HEK293 (cell line): ENCODE measurements at regions not wholly inside any gene's neighbourhood (a gene's known extent, or its start where the extent isn't known, plus 50 kb on each side); places are given as distances from the start of the nearest gene placed in this dataset.

ENCODE experiments used
- CTCF ChIA-PET: fragments of 350-600 bp; formaldehyde crosslinking; extraction: SDS; loops from one replicate; lab custom pipeline; 2021; ENCODE audit warnings: antibody characterized with exemption; lab: Yijun Ruan, JAX
- POLR2A ChIA-PET: fragments of 300-600 bp; formaldehyde crosslinking; extraction: SDS; loops from one replicate; lab custom pipeline; 2020; ENCODE audit warnings: antibody characterized with exemption, inconsistent platforms; lab: Yijun Ruan, JAX
- H3K27ac ChIP-seq: fragments of 200-500 bp; sonication (Bioruptor generic); 2 replicates; pipeline ENCODE4 v1.5.1; 2014; ENCODE audit warnings: low read depth, low read length, control low read depth, inconsistent platforms; ENCODE audit errors: extremely low read depth
- H3K36me3 ChIP-seq, 2 experiments: fragments of 200-500 bp in 1 of 2; sonication (Bioruptor generic) in 1 of 2; 1 replicate in 1 of 2; 2 replicates in 1 of 2; pipeline ENCODE4 v1.5.1; 2014 to 2017; ENCODE audit warnings: inconsistent platforms in 2 of 2, low read length in 2 of 2; ENCODE audit not compliant: control insufficient read depth in 2 of 2, insufficient read depth in 1 of 2
- H3K4me1 ChIP-seq: fragments of 200-500 bp; sonication (Bioruptor generic); 2 replicates; pipeline ENCODE4 v1.5.1; 2014; ENCODE audit warnings: mild to moderate bottlenecking, low read length, inconsistent platforms; ENCODE audit not compliant: control insufficient read depth, insufficient read depth
- H3K4me3 ChIP-seq: 2 replicates; pipeline ENCODE4 v1.5.1; 2011; ENCODE audit warnings: low read depth, mild to moderate bottlenecking, control low read depth, low read length, moderate library complexity
- H3K9me3 ChIP-seq: fragments of 200-500 bp; sonication (Bioruptor generic); 2 replicates; pipeline ENCODE4 v1.5.1; 2014; ENCODE audit warnings: low read depth, low read length, inconsistent platforms; ENCODE audit not compliant: control insufficient read depth, insufficient read depth
- FEZF1 ChIP-seq: fragments of 450-650 bp; formaldehyde crosslinking; IDR thresholded peaks from 2 replicates; pipeline ENCODE4 v1.5.1; 2016; ENCODE audit warnings: missing biosample characterization, missing genetic modification characterization
- GLI2 ChIP-seq: fragments of 450-650 bp; formaldehyde crosslinking; IDR thresholded peaks from 2 replicates; pipeline ENCODE4; 2017; ENCODE audit warnings: missing biosample characterization, missing genetic modification characterization, low read depth, borderline replicate concordance
- KLF10 ChIP-seq: fragments of 450-650 bp; IDR thresholded peaks from 2 replicates; pipeline ENCODE4 v1.5.1; 2018; ENCODE audit warnings: missing biosample characterization, mild to moderate bottlenecking, missing genetic modification characterization
- OSR2 ChIP-seq: fragments of 450-650 bp; formaldehyde crosslinking; IDR thresholded peaks from 2 replicates; pipeline ENCODE4 v1.5.1; 2016; ENCODE audit warnings: missing biosample characterization, missing genetic modification characterization
- SP7 ChIP-seq: fragments of 450-650 bp; formaldehyde crosslinking; IDR thresholded peaks from 2 replicates; pipeline ENCODE4 v1.5.1; 2016; ENCODE audit warnings: missing biosample characterization, missing genetic modification characterization
- WT1 ChIP-seq: fragments of 450-650 bp; formaldehyde crosslinking; IDR thresholded peaks from 2 replicates; pipeline ENCODE4 v1.5.1; 2016; ENCODE audit warnings: missing biosample characterization, missing genetic modification characterization
- ZBTB26 ChIP-seq: fragments of 450-650 bp; formaldehyde crosslinking; optimal IDR thresholded peaks from 2 replicates; pipeline ENCODE3; 2016; ENCODE audit warnings: missing biosample characterization, mild to moderate bottlenecking, missing genetic modification characterization
- ZNF112 ChIP-seq: fragments of 450-650 bp; formaldehyde crosslinking; IDR thresholded peaks from 2 replicates; pipeline ENCODE4 v1.5.0; 2017; ENCODE audit warnings: missing biosample characterization, missing genetic modification characterization
- ZNF114 ChIP-seq: fragments of 450-650 bp; formaldehyde crosslinking; IDR thresholded peaks from 2 replicates; pipeline ENCODE4 v1.5.0; 2017; ENCODE audit warnings: missing biosample characterization, missing genetic modification characterization
- ZNF146 ChIP-seq: fragments of 450-650 bp; formaldehyde crosslinking; IDR thresholded peaks from 2 replicates; pipeline ENCODE4 v1.5.1; 2016; ENCODE audit warnings: missing biosample characterization, missing genetic modification characterization
- ZNF169 ChIP-seq: fragments of 450-650 bp; formaldehyde crosslinking; IDR thresholded peaks from 2 replicates; pipeline ENCODE4 v1.5.1; 2016; ENCODE audit warnings: missing biosample characterization, missing genetic modification characterization
- ZNF280D ChIP-seq: fragments of 450-650 bp; formaldehyde crosslinking; IDR thresholded peaks from 2 replicates; pipeline ENCODE4 v1.5.1; 2016; ENCODE audit warnings: missing biosample characterization, missing genetic modification characterization
- ZNF302 ChIP-seq: fragments of 450-650 bp; formaldehyde crosslinking; IDR thresholded peaks from 2 replicates; pipeline ENCODE4 v1.5.1; 2016; ENCODE audit warnings: missing biosample characterization, missing genetic modification characterization, low read depth
- ZNF354C ChIP-seq: fragments of 450-650 bp; formaldehyde crosslinking; IDR thresholded peaks from 2 replicates; pipeline ENCODE4 v1.5.1; 2016; ENCODE audit warnings: missing biosample characterization, missing genetic modification characterization, low read depth, borderline replicate concordance
- ZNF37A ChIP-seq: fragments of 450-650 bp; IDR thresholded peaks from 2 replicates; pipeline ENCODE4 v1.5.1; 2018; ENCODE audit warnings: missing biosample characterization, missing genetic modification characterization
- ZNF404 ChIP-seq: fragments of 450-650 bp; formaldehyde crosslinking; IDR thresholded peaks from 2 replicates; pipeline ENCODE4 v1.5.1; 2017; ENCODE audit warnings: missing biosample characterization, missing genetic modification characterization
- ZNF423 ChIP-seq: fragments of 450-650 bp; formaldehyde crosslinking; IDR thresholded peaks from 2 replicates; pipeline ENCODE4 v1.5.1; 2016; ENCODE audit warnings: missing biosample characterization, missing genetic modification characterization
- ZNF433 ChIP-seq: fragments of 450-650 bp; formaldehyde crosslinking; IDR thresholded peaks from 2 replicates; pipeline ENCODE4 v1.5.1; 2016; ENCODE audit warnings: missing biosample characterization, missing genetic modification characterization, low read depth
- ZNF529 ChIP-seq: fragments of 450-650 bp; formaldehyde crosslinking; IDR thresholded peaks from 2 replicates; pipeline ENCODE4 v1.5.1; 2017; ENCODE audit warnings: missing genetic modification characterization, missing biosample characterization; ENCODE audit not compliant: insufficient replicate concordance
- ZNF530 ChIP-seq: fragments of 450-650 bp; formaldehyde crosslinking; IDR thresholded peaks from 2 replicates; pipeline ENCODE4 v1.5.1; 2016; ENCODE audit warnings: low read depth, missing biosample characterization, missing genetic modification characterization
- ZNF580 ChIP-seq: fragments of 450-650 bp; formaldehyde crosslinking; IDR thresholded peaks from 2 replicates; pipeline ENCODE4 v1.5.1; 2016; ENCODE audit warnings: missing biosample characterization, missing genetic modification characterization
- ZNF621 ChIP-seq: fragments of 450-650 bp; formaldehyde crosslinking; IDR thresholded peaks from 2 replicates; pipeline ENCODE4 v1.5.1; 2017; ENCODE audit warnings: missing biosample characterization, missing genetic modification characterization
- ZNF670 ChIP-seq: fragments of 450-650 bp; formaldehyde crosslinking; IDR thresholded peaks from 2 replicates; pipeline ENCODE4 v1.5.1; 2016; ENCODE audit warnings: missing biosample characterization, missing genetic modification characterization, low read depth
- ZNF768 ChIP-seq: fragments of 450-650 bp; formaldehyde crosslinking; IDR thresholded peaks from 2 replicates; pipeline ENCODE4 v1.5.1; 2018; ENCODE audit warnings: missing biosample characterization, mild to moderate bottlenecking, missing genetic modification characterization
- ZNF777 ChIP-seq: fragments of 450-650 bp; formaldehyde crosslinking; IDR thresholded peaks from 2 replicates; pipeline ENCODE4 v1.5.1; 2017; ENCODE audit warnings: missing biosample characterization, missing genetic modification characterization, borderline replicate concordance
- ZNF791 ChIP-seq: fragments of 450-650 bp; formaldehyde crosslinking; IDR thresholded peaks from 2 replicates; pipeline ENCODE4 v1.5.1; 2016; ENCODE audit warnings: missing biosample characterization, missing genetic modification characterization
- ZNF830 ChIP-seq: fragments of 450-650 bp; IDR thresholded peaks from 2 replicates; pipeline ENCODE4 v1.5.0; 2018; ENCODE audit warnings: missing biosample characterization, missing genetic modification characterization, low read depth, mild to moderate bottlenecking, moderate library complexity
- ZSCAN16 ChIP-seq: fragments of 450-650 bp; formaldehyde crosslinking; IDR thresholded peaks from 2 replicates; pipeline ENCODE4 v1.5.1; 2016; ENCODE audit warnings: missing biosample characterization, missing genetic modification characterization

- H3K4me3 ChIP-seq, result no peak overlapping the region
- ChIA-PET CTCF (no interaction called here), POLR2A (no interaction called here)
- TF ChIP-seq FEZF1 (no peak), ZNF146 (no peak), ZNF580 (tag by site-specific recombination) (no peak), ZBTB26 (tag by site-specific recombination) (no peak), ZSCAN16 (tag by site-specific recombination) (no peak), ZNF433 (tag by site-specific recombination) (no peak), ZNF302 (tag by site-specific recombination) (no peak), ZNF530 (tag by site-specific recombination) (no peak), ZNF830 (tag by site-specific recombination) (no peak), ZNF621 (tag by site-specific recombination) (no peak), ZNF37A (tag by site-specific recombination) (no peak), GLI2 (tag by site-specific recombination) (no peak), SP7 (tag by site-specific recombination) (no peak), ZNF169 (no peak), WT1 (tag by site-specific recombination) (no peak)
- no peak overlapping the region for H3K27ac ChIP-seq
- no peaks in the 10 kb centered on the region for H3K36me3 ChIP-seq
- H3K4me1 ChIP-seq, result 0 out of 2 replicates have a peak, but pooled peaks cover 2% of the 10 kb centered on the region
- no peaks in the 10 kb centered on the region for H3K9me3 ChIP-seq
Observed at GRCh38 chrX:150060406-150060805, 122.1 kb upstream of the EOLA2 start.

GRCh38 chrX:150062292-150063137 is 124.2 kb upstream of the EOLA2 start:
- Histone ChIP-seq H3K4me3 (no peak overlapping the region), H3K27ac (no peak overlapping the region), H3K9me3 (no peaks in the 10 kb centered on the region), H3K4me1 (0 out of 2 replicates have a peak, but pooled peaks cover 2% of the 10 kb centered on the region), H3K36me3 (no peaks in the 10 kb centered on the region)
- TF ChIP-seq OSR2 (tag by site-specific recombination) (0 out of 2 replicates have a peak, but pooled peaks have one; percentile 9), ZNF112 (tag by site-specific recombination) (no peak), FEZF1 (peak; percentile 47; the same call in 1 of the 2 replicates), ZNF114 (no peak)
- ChIA-PET POLR2A (no interaction called here), CTCF (interaction anchor here (0.5 to 0.7 kb wide), 2 partner anchors 299 to 1779 kb away, joined by 3 read pairs; no protein-coding TSS in a partner anchor)

GRCh38 chrX:150063138-150063518 is 124.8 kb upstream of the EOLA2 start:
- Histone ChIP-seq H3K36me3 (no peaks in the 10 kb centered on the region), H3K4me3 (no peak overlapping the region), H3K9me3 (no peaks in the 10 kb centered on the region), H3K27ac (no peak overlapping the region), H3K4me1 (0 out of 2 replicates have a peak, but pooled peaks cover 2% of the 10 kb centered on the region)
- CTCF ChIA-PET, result interaction anchor here (0.5 to 0.7 kb wide), 3 partner anchors 215 to 1779 kb away, joined by 3 to 5 read pairs (median 3); no protein-coding TSS in a partner anchor
- POLR2A ChIA-PET, result no interaction called here
- TF ChIP-seq KLF10 (no peak), ZNF280D (tag by site-specific recombination) (no peak), ZNF777 (no peak), ZNF791 (tag by site-specific recombination) (no peak), ZNF423 (tag by site-specific recombination) (no peak), ZNF354C (tag by site-specific recombination) (no peak), ZNF404 (tag by site-specific recombination) (no peak), ZNF670 (tag by site-specific recombination) (no peak), ZNF580 (tag by site-specific recombination) (no peak), ZNF768 (tag by site-specific recombination) (no peak), ZNF529 (tag by site-specific recombination) (no peak)
